SU-DHL-6 (cell line): ENCODE measurements at regions not wholly inside any gene's neighbourhood (a gene's known extent, or its start where the extent isn't known, plus 50 kb on each side); places are given as distances from the start of the nearest gene placed in this dataset.

Experiments
- CTCF ChIP-seq: fragments of 200-600 bp; sonication (generic); IDR thresholded peaks from one replicate; pipeline ENCODE4 v1.5.1; 2017; ENCODE audit warnings: antibody characterized with exemption, mild to moderate bottlenecking, low read length, moderate library complexity; ENCODE audit not compliant: insufficient read depth, poor library complexity, severe bottlenecking
- EZH2phosphoT487 ChIP-seq: fragments of 200-600 bp; sonication (generic), shearing (Covaris generic); conservative IDR thresholded peaks from 2 replicates; pipeline ENCODE4 v1.6.1; 2018; ENCODE audit warnings: mild to moderate bottlenecking, antibody characterized with exemption, low read length, moderate library complexity, mixed read lengths

DNA sequence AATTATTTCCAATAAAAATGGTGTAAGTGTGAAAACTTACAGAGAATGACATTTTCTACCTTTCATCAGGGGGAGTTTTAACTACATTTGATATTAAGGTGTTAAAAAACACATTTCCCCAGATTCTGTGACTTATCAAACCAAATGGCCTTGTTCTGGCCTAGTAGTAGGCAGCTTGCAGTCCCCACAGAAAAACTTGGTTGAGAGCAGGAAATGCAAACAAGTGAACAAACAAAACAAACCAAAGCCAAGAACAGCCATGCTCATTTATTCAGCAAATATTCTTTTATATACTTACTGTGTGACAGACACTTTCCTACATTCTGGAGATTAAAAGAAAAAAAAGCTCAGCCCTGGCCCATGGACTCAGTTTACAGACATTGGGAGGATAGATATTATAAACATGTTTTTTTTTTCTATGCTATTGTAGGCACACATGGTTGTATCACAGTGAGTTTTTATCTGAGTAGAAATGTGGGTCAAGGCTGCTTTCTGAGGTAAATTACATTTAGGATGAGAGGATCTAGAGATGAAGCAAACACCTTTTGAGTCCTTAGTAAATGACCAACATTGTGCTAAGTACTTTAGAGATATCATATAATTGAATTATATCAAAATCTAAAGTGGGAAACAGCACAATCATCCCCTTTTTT is 449.2 kb upstream of the AADAT start:
- no peak for TF ChIP-seq CTCF
- no peak for TF ChIP-seq EZH2phosphoT487
